Panc1 (cell line): ENCODE measurements at regions not wholly inside any gene's neighbourhood (a gene's known extent, or its start where the extent isn't known, plus 50 kb on each side); places are given as distances from the start of the nearest gene placed in this dataset.

Source experiments
- ATAC-seq: fragments of 200-7000 bp; cut with Tn5 transposase; 2 replicates; pipeline ENCODE4 v1.9.1; 2020; ENCODE audit warnings: mild to moderate bottlenecking, moderate library complexity
- BruUV-seq: library from RNA; stranded (reverse); fragments of 400-500 nt; replicated peaks from 2 replicates; lab custom pipeline; 2021; lab: Mats Ljungman, UMichigan
- CTCF ChIA-PET: fragments of 300-600 bp; sonication (Branson Sonifier 250); formaldehyde crosslinking; loops from one replicate; lab custom pipeline; 2022; ENCODE audit warnings: antibody characterized with exemption; lab: Charles Lee
- POLR2A ChIA-PET: fragments of 300-600 bp; sonication (Branson Sonifier 250); formaldehyde crosslinking; loops from one replicate; lab custom pipeline; 2022; ENCODE audit warnings: antibody characterized with exemption; lab: Charles Lee
- DNase-seq: peaks from one replicate; pipeline ENCODE4 v3.0.0-alpha.2; 2010; ENCODE audit warnings: low read depth, low spot score
- H3K27ac ChIP-seq: 2 replicates; pipeline ENCODE4 v1.5.1; 2011; ENCODE audit warnings: mild to moderate bottlenecking, low read length, inconsistent platforms
- H3K27me3 ChIP-seq: fragments of 200-500 bp; sonication (Bioruptor generic); 2 replicates; pipeline ENCODE4 v1.6.0; 2014; ENCODE audit warnings: low read length, inconsistent platforms; ENCODE audit not compliant: control insufficient read depth, insufficient read depth
- H3K36me3 ChIP-seq: fragments of 200-500 bp; sonication (Bioruptor generic); 2 replicates; pipeline ENCODE4 v1.5.1; 2014; ENCODE audit warnings: inconsistent platforms, mild to moderate bottlenecking, low read length, moderate library complexity; ENCODE audit not compliant: control insufficient read depth, insufficient read depth
- H3K4me1 ChIP-seq: 2 replicates; pipeline ENCODE4 v1.5.1; 2011; ENCODE audit warnings: inconsistent platforms, mild to moderate bottlenecking, low read length, moderate library complexity; ENCODE audit not compliant: control insufficient read depth, insufficient read depth
- H3K4me3 ChIP-seq, 2 experiments: 2 replicates each; pipeline ENCODE4 v1.5.1; 2011 to 2012; ENCODE audit warnings: low read depth in 2 of 2, low read length in 2 of 2, mild to moderate bottlenecking in 2 of 2, inconsistent platforms in 1 of 2, moderate library complexity in 1 of 2
- H3K9me3 ChIP-seq: fragments of 200-500 bp; sonication (Bioruptor generic); 2 replicates; pipeline ENCODE4 v1.5.1; 2014; ENCODE audit warnings: low read depth, mild to moderate bottlenecking, inconsistent platforms, low read length, moderate library complexity; ENCODE audit not compliant: control insufficient read depth, insufficient read depth
- CTCF ChIP-seq: fragments of 450-650 bp; IDR thresholded peaks from 2 replicates; pipeline ENCODE4 v1.5.1; 2017; ENCODE audit warnings: mild to moderate bottlenecking
- POLR2AphosphoS5 ChIP-seq: IDR thresholded peaks from 2 replicates; pipeline ENCODE4 v1.6.1; 2012; ENCODE audit warnings: mild to moderate bottlenecking, low read depth, low read length, moderate library complexity
- REST ChIP-seq, 2 experiments: IDR thresholded peaks; 2 replicates each; pipeline ENCODE4 v1.6.1; 2011 to 2012; ENCODE audit warnings: low read depth in 2 of 2, control low read depth in 1 of 2, low read length in 1 of 2, mild to moderate bottlenecking in 1 of 2, moderate library complexity in 1 of 2; ENCODE audit not compliant: insufficient read depth in 1 of 2
- SIN3A ChIP-seq: IDR thresholded peaks from 2 replicates; pipeline ENCODE4 v1.6.1; 2012; ENCODE audit warnings: low read depth, mild to moderate bottlenecking, low read length, moderate library complexity, borderline replicate concordance; ENCODE audit not compliant: insufficient read depth
- TCF7L2 ChIP-seq: IDR thresholded peaks from 2 replicates; pipeline ENCODE4 v1.6.1; 2011; ENCODE audit warnings: mild to moderate bottlenecking, low read depth, low read length, inconsistent platforms
- in situ Hi-C: cut with HindIII; loops from 2 replicates; pipeline ENCODE4 v1.10.0; 2016; ENCODE audit warnings: low sequenced_read_pairs, low pct_unique_long_range_greater_than_20kb
- intact Hi-C: fragments of 100-400 bp; cut with micrococcal nuclease; formaldehyde crosslinking; loops from one replicate; pipeline ENCODE4 v1.10.0; 2022; ENCODE audit not compliant: unreplicated experiment

GRCh38 chr7:24341691-24342413, 57.9 kb downstream of the NPY start:
- Histone ChIP-seq H3K36me3 (no peaks in the 10 kb centered on the region), H3K9me3 (no peaks in the 10 kb centered on the region), H3K27me3 (peaks cover 5% of the 10 kb centered on the region), H3K4me1 (no peaks in the 10 kb centered on the region), H3K4me3 (no peak overlapping the region), H3K27ac (no peak overlapping the region)
- POLR2A ChIA-PET, result no interaction called here
- in situ Hi-C loops (no loop called here), intact Hi-C loops (no loop called here)
- TF ChIP-seq REST (IDR thresholded peaks at IDR 0.05; ENCODE audit: insufficient read depth in 1 of 2, low read depth in 2 of 2, low read length in 1 of 2) (no peak), POLR2AphosphoS5 (no peak), CTCF (no peak), TCF7L2 (no peak), SIN3A (no peak)
- CTCF ChIA-PET, result interaction anchor here (0.9 kb wide), 1 partner anchor 8 kb away, joined by 5 read pairs; no protein-coding TSS in a partner anchor
- no TSS peak for BruUV-seq
- DNase-seq, result no peak
- ATAC-seq, result no peak

GRCh38 chr7:24343614-24344013, 59.6 kb downstream of the NPY start:
- no peaks in the 10 kb centered on the region for H3K9me3 ChIP-seq
- TF ChIP-seq POLR2AphosphoS5, result no peak
- no peak for TF ChIP-seq CTCF
- TF ChIP-seq REST (IDR thresholded peaks at IDR 0.05; ENCODE audit: insufficient read depth in 1 of 2, low read depth in 2 of 2, low read length in 1 of 2), result no peak
- no peak for TF ChIP-seq TCF7L2
- TF ChIP-seq SIN3A, result no peak
- no peak overlapping the region for H3K4me3 ChIP-seq
- ATAC-seq (no peak), DNase-seq (no peak)
- no peaks in the 10 kb centered on the region for H3K4me1 ChIP-seq
- no peaks in the 10 kb centered on the region for H3K36me3 ChIP-seq
- CTCF ChIA-PET, result no interaction called here
- no peak overlapping the region for H3K27ac ChIP-seq
- POLR2A ChIA-PET, result no interaction called here
- intact Hi-C loops, result no loop called here
- in situ Hi-C loops, result no loop called here
- no TSS peak for BruUV-seq
- no peaks in the 10 kb centered on the region for H3K27me3 ChIP-seq
